ENCODE measurements at regions not wholly inside any gene's neighbourhood (a gene's known extent, or its start where the extent isn't known, plus 50 kb on each side); places are given as distances from the start of the nearest gene placed in this dataset.
A peak's percentile ranks its signal among the peaks of the same experiment; 100 is the strongest.

- no peak for DNase-seq (ENCODE audit: low read depth)
These were observed 167.4 kb upstream of the AHR start for GRCh38 chr7:17131060-17131345.

DNA sequence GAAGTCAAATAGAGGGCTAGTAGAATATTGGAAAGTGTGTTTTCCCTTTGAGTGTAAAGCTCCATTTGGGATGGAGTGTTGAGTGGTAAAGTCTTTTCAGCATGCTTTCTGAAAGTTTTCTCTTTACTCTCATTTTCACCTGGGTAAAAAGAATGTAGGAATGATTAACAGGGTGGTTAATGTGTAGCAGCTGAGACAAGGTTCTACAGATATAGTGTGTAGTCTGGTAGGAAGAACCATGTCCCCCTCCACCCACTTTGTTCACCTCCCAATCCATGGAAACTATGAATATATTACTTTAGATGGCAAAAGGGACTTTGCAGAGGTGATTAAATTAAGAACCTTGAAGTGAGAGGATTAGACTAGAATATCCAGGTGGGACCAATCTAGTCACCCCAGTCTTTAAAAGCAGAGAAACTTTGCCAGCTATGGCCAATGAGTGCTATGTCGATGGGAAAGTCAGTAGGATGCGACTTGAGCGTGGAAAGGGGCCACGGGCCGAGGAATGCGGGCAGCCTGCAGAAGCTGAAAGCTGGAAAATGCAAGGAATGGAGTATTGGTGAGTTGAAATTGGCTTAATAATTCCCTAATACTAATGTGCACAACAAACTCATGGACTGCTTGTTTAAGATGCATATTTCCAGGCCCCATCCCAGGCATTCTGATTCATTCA is 166.3 kb upstream of the AHR start:
- DNase-seq (ENCODE audit: low read depth), result no peak

DNA sequence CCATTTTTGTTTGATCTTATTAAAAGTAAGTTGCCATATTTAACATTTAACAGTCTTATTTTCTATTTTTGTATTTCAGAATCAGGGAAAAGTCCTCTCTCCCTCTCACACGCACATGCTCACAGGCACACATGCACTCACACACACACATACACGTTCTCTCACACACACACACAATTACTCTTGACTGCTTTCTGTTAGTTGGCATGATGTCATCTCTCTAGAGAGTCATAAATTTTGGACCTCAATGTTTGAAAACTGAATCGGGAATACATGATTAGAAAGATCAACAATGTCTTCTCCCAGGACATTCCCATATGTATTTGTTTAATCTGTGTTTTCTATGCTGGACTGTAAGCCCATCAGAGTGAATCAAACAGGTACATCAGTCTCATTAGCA is 165.7 kb upstream of the AHR start:
- DNase-seq (ENCODE audit: low read depth), result no peak

DNA sequence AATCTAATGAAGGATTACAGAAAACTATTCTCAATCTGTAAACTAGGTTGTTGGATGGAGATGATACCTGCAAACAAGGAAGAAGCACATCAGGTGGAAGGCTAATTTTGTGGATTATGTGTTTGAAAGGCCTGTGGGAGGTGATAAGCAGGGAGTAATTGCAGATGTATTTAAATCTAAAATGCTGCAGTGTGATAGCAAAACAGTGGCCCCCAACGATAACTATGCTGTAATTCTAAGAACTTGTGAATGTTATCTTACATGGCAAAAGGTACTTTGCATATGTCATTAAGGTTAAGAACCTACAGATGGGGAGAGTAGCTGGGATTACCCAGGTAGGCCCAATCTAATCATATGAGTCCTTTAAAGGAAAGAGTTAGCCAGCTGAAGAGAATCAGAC is 164.5 kb upstream of the AHR start:
- DNase-seq (ENCODE audit: low read depth), result no peak

DNA sequence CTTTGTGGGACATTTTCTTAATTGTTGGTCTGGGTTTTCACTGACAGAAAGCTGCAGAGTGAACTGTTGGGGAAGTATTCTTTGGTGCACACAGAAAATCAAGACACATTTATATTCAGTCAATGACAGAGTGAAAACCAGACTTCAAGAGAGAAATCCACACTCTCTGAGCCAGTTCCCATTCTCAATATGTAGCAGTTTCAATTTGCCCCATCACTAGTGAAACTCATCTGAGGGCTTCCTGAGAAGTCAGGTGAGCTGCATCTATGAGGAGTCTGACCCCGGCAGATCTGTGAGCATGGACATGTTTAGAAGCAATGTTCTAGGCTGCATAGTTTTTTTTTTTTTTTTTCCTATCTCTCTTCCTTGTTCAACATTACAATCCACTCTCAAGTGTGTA is 163.7 kb upstream of the AHR start:
- DNase-seq (ENCODE audit: low read depth), result no peak

DNA sequence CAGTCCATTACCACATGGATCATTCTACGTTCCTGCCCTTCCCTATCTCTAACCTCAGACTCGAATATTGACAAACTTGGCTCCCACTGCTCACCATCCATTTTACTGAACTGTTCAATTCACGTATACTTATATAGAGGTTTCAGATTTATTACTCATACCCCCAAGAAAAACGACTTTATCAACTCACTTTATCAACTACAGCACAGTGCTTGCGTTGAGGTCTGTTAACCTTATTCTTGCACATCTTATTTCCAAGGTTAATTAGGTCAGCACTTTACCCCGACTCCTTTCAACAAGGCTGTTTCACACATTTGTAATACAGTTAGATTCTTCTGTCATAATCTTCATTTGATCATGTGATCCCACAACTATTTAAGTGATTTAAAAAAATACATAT is 162.3 kb upstream of the AHR start:
- DNase-seq (ENCODE audit: low read depth), result no peak

- no peak for DNase-seq (ENCODE audit: low read depth)
These were observed 159.4 kb upstream of the AHR start for GRCh38 chr7:17139081-17139480.

- DNase-seq (ENCODE audit: low read depth), result no peak
These were observed 158.0 kb upstream of the AHR start for GRCh38 chr7:17140406-17140805.

DNA sequence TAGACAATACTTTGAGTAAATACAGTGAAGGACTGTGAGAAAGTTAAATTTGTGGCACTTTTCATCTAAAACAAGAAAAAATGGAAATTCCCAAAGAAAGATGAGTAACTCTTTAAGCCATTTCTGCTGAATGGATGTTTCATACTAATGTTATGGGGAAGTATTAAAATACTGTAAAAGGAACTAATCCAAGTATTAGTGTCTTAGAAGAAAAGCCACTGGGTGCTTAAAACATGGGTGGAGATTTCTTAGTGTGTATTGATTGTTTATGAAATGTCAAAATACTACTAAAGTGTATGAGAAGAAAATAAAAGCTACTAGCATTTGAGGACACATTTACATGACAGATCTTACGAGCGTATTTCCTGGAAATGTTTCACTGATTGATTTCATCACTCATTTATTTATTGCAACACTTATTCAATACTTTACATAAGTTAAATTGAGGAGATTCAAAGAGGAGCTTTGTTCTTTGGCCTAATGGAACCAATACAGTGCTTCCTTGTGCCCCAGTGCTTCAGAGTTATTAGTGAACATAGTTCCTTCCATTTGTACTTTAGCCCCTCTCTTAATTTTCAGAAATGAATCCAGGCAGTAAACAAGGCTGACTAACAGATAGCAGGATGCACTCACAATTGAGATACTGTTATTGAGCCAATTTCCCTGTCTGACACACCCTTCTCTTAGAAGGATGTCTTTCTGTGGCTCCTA is 155.5 kb upstream of the AHR start:
- no peak for DNase-seq (ENCODE audit: low read depth)

DNA sequence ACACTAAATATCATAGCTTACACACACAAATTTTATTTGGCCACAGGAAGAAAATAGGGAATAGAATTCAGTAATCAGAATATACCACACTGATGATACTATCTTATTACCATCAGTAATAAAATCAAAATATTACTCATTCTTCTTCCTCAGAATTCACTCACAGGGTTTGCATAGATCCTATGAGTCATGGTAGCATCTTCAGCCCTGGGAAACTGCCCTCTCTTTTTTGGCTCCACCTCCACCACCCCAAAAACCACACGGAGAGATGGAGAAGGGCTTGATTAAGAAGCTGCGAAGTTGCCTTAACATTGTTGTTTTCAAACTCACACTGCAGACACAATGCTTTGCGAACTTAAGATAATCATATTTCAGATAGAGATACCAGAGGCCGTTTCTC is 154.1 kb upstream of the AHR start:
- peak; percentile 30 for DNase-seq (ENCODE audit: low read depth)

DNA sequence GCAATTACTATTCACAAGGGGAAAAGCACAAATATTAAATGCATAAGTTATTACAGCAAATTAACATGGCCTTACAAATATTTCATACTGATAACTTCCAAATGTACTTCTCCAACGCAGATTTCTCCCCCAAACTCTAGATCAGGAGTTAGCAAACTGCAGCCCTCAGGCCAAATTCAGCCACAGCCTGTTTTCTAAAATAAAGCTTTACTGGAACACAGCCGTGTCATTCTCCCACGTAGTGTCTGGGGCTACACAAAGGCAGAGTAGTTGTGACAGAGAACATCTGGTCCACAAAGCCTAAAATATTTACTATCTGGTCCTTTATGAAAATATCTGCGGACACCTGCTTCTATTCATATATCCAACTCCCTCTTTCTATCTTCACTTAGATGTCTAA is 151.8 kb upstream of the AHR start:
- DNase-seq (ENCODE audit: low read depth), result no peak

- no peak for DNase-seq (ENCODE audit: low read depth)
These were observed 151.0 kb upstream of the AHR start for GRCh38 chr7:17147409-17147808.

- no peak for DNase-seq (ENCODE audit: low read depth)
These were observed 148.4 kb upstream of the AHR start for GRCh38 chr7:17150018-17150417.

DNA sequence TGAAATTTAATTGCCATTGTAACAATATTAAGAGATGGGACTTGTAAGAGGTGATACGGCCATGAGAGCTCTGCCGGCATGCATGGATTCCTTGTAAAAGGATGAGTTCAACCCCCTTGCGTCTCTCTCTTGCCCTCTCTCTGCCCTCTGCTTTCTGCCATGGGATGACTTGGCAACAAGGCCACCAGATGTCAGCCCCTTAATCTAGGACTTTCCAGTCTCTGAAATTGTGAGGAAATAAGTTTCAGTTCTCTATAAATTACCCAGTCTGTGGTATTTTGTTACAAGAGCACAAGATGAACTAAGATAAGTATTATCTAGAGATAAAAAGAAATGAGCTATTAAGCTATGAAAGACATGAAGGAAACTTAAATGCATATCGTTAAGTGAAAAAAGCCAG is 145.7 kb upstream of the AHR start:
- DNase-seq (ENCODE audit: low read depth), result no peak

DNA sequence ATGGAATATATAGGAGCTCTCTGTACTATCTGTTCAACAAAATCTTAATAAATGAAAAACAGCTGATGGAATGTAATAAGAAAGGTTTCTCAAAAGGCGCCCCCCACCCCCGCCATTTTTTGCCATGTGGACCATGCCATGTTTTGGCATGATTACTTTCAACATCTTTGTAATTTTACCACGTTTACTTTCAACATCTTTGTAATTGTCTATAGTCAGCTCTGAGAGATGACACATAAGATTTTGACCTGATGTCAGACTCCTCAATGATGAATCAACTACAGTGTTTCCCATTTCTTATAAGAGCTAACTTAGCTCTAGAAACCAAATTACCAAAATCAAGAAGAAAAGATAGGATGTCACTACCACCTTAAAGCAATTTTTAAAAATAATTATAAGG is 144.9 kb upstream of the AHR start:
- no peak for DNase-seq (ENCODE audit: low read depth)

DNA sequence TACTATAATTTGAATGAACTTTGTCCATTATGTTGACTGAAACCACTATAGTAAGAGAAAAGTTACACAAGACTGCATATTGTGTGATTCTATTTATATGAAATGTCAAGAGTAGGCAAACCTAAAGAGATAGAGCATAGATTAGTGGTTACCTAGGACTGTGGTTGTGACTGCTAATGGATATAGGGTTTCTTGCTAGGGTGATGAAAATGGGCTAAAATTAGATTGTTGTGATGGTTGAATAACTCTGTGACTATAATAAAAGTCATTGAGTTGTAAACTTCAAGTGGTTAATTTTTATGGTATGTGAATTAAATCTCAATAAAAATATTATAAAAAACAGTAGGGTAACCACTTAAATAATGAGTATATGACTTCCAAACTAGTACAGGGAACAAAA is 142.9 kb upstream of the AHR start:
- DNase-seq (ENCODE audit: low read depth), result no peak

DNA sequence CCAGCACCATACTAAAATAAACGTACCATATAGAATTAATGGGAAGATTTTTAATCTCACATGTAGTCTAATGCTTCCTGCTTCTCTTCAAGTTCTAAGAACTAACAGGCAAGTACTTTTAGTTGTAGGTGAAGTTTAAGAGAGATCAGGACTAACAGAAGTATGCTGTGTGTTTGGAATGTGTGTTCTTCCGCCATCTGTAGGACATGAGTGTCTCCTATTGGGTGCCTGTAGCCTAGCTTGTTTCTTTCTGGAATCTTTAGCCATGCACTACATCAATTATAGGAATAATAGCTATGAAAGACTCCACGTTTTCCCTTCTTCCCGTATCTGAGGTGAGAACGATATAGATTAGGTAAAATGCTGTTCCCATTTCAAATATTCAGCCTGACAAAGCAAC is 140.2 kb upstream of the AHR start:
- no peak for DNase-seq (ENCODE audit: low read depth)

- no peak for DNase-seq (ENCODE audit: low read depth)
These were observed 138.9 kb upstream of the AHR start for GRCh38 chr7:17159500-17160037.

DNA sequence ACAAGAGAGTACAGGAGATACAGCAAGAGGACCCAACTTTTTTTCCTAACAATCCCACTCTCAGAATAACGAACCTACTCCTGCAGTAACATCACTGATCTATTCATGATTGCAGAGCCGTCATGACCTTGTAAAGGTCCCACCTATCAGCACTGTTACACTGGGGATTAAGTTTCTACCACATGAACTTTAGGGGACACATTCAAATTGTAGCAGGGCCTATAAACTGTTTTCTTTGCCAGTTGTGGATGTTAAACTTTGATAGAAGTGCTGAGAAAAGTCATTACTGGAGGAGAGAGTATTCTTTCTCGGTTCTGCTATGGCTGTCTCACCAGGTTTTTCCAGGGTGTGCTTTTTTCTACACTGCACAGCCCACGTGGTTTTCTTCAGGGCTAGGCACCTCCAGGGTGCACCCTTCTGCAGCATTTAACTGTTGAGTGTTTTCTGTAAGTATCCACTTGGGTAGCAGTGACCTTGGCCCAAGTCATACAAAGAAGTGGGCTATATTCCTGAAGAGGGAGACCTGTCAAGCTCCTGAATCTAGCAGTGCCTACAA is 131.6 kb upstream of the AHR start:
- no peak for DNase-seq (ENCODE audit: low read depth)

- no peak for DNase-seq (ENCODE audit: low read depth)
These were observed 130.0 kb upstream of the AHR start for GRCh38 chr7:17168416-17168815.

GRCh38 chr7:17171427-17171826 is 127.0 kb upstream of the AHR start:
- DNase-seq (ENCODE audit: low read depth), result no peak

GRCh38 chr7:17176371-17177032 is 122.0 kb upstream of the AHR start:
- DNase-seq (ENCODE audit: low read depth), result no peak

GRCh38 chr7:17178545-17178944 is 119.9 kb upstream of the AHR start:
- no peak for DNase-seq (ENCODE audit: low read depth)

Data from stimulated activated CD8-positive, alpha-beta memory T cell treated with anti-CD3 and anti-CD28 coated beads, Interleukin-12 subunit alpha, Interleukin-12 subunit beta, amount 100 ng/mL, for 1 hour (primary cell).